PC-9 (cell line): ENCODE measurements at regions not wholly inside any gene's neighbourhood (a gene's known extent, or its start where the extent isn't known, plus 50 kb on each side); places are given as distances from the start of the nearest gene placed in this dataset.

Experiments
- BruUV-seq: library from RNA; stranded (reverse); fragments of 400-500 nt; replicated peaks from 2 replicates; lab custom pipeline; 2021; lab: Mats Ljungman, UMichigan
- CTCF ChIA-PET: fragments of 300-600 bp; sonication (Branson Sonifier 250); formaldehyde crosslinking; loops from one replicate; lab custom pipeline; 2022; ENCODE audit warnings: antibody characterized with exemption; lab: Charles Lee
- POLR2A ChIA-PET: fragments of 300-600 bp; sonication (Branson Sonifier 250); formaldehyde crosslinking; loops from one replicate; lab custom pipeline; 2022; ENCODE audit warnings: antibody characterized with exemption; ENCODE audit not compliant: unreplicated experiment; lab: Charles Lee
- DNase-seq, 2 experiments: peaks; one replicate each; pipeline versions ENCODE4 v3.0.0 to v3.0.0-alpha.2; 2015 to 2022; ENCODE audit warnings: mixed read lengths in 1 of 2
- H2AFZ ChIP-seq: fragments of 200-600 bp; sonication (generic); 2 replicates; pipeline ENCODE4 v1.8.1; 2017; ENCODE audit warnings: antibody characterized with exemption
- H3F3A ChIP-seq: fragments of 200-600 bp; sonication (generic); 2 replicates; pipeline ENCODE4 v1.8.1; 2017; ENCODE audit warnings: antibody characterized with exemption, mild to moderate bottlenecking, low read depth; ENCODE audit not compliant: insufficient read depth
- H3K27ac ChIP-seq: fragments of 200-600 bp; sonication (generic); 2 replicates; pipeline ENCODE4 v1.6.1; 2016; ENCODE audit warnings: mixed run types
- H3K27me3 ChIP-seq: fragments of 200-600 bp; sonication (generic); 2 replicates; pipeline ENCODE4 v1.6.1; 2016; ENCODE audit warnings: low read depth, mixed run types; ENCODE audit not compliant: insufficient read depth
- H3K36me3 ChIP-seq: fragments of 200-600 bp; sonication (generic); 2 replicates; pipeline ENCODE4 v1.6.1; 2016; ENCODE audit warnings: low read depth, mixed run types
- H3K4me1 ChIP-seq: fragments of 200-600 bp; sonication (generic); replicated peaks from 2 replicates; pipeline ENCODE4 v1.6.1; 2016; ENCODE audit warnings: mixed run types; ENCODE audit not compliant: insufficient read depth
- H3K4me2 ChIP-seq: fragments of 200-600 bp; sonication (generic); 2 replicates; pipeline ENCODE4 v1.6.1; 2017; ENCODE audit warnings: mixed run types
- H3K4me3 ChIP-seq: fragments of 200-600 bp; sonication (generic); 2 replicates; pipeline ENCODE4 v1.6.1; 2016; ENCODE audit warnings: mixed run types
- H3K79me2 ChIP-seq: fragments of 200-600 bp; sonication (generic); 2 replicates; pipeline ENCODE4 v1.6.1; 2017; ENCODE audit warnings: low read depth, mixed run types
- H3K9me2 ChIP-seq: fragments of 200-600 bp; sonication (generic); 2 replicates; pipeline ENCODE4 v1.8.1; 2017; ENCODE audit warnings: mild to moderate bottlenecking; ENCODE audit not compliant: insufficient read depth
- H3K9me3 ChIP-seq: fragments of 200-600 bp; sonication (generic); 2 replicates; pipeline ENCODE4 v1.8.1; 2016; ENCODE audit warnings: low read depth; ENCODE audit not compliant: insufficient read depth
- H4K20me1 ChIP-seq: fragments of 200-600 bp; sonication (generic); 2 replicates; pipeline ENCODE4 v1.8.1; 2017; ENCODE audit not compliant: insufficient read depth
- EZH2 ChIP-seq: fragments of 200-600 bp; sonication (generic); IDR thresholded peaks from 2 replicates; pipeline ENCODE4 v1.8.0; 2017; ENCODE audit warnings: antibody characterized with exemption, low read depth
- intact Hi-C: fragments of 100-400 bp; cut with micrococcal nuclease; formaldehyde crosslinking; loops from one replicate; pipeline ENCODE4 v1.10.0; 2022; ENCODE audit not compliant: unreplicated experiment
- TF ChIP-seq, protein P1 (sequence below): fragments of 200-600 bp; sonication (generic); conservative IDR thresholded peaks from 2 replicates; pipeline ENCODE4 v1.6.1; 2017; ENCODE audit warnings: mixed run types, antibody characterized with exemption, mild to moderate bottlenecking, moderate library complexity

GRCh38 chr1:50326026-50326425, 97.2 kb downstream of the DMRTA2 start:
- no peaks in the 10 kb centered on the region for H3F3A ChIP-seq
- H4K20me1 ChIP-seq, result no peaks in the 10 kb centered on the region
- peaks cover 19% of the 10 kb centered on the region for H3K27me3 ChIP-seq
- no peak overlapping the region for H3K4me3 ChIP-seq
- H3K36me3 ChIP-seq, result no peaks in the 10 kb centered on the region
- H3K27ac ChIP-seq, result no peak overlapping the region
- H3K4me1 ChIP-seq, result no peaks in the 10 kb centered on the region
- no TSS peak for BruUV-seq
- intact Hi-C loops, result no loop called here
- no peak for DNase-seq
- CTCF ChIA-PET, result no interaction called here
- no peak for TF ChIP-seq EZH2
- TF ChIP-seq, protein P1, sequence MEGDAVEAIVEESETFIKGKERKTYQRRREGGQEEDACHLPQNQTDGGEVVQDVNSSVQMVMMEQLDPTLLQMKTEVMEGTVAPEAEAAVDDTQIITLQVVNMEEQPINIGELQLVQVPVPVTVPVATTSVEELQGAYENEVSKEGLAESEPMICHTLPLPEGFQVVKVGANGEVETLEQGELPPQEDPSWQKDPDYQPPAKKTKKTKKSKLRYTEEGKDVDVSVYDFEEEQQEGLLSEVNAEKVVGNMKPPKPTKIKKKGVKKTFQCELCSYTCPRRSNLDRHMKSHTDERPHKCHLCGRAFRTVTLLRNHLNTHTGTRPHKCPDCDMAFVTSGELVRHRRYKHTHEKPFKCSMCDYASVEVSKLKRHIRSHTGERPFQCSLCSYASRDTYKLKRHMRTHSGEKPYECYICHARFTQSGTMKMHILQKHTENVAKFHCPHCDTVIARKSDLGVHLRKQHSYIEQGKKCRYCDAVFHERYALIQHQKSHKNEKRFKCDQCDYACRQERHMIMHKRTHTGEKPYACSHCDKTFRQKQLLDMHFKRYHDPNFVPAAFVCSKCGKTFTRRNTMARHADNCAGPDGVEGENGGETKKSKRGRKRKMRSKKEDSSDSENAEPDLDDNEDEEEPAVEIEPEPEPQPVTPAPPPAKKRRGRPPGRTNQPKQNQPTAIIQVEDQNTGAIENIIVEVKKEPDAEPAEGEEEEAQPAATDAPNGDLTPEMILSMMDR, result no peak
- no peaks in the 10 kb centered on the region for H3K9me2 ChIP-seq
- no peak overlapping the region for H3K4me2 ChIP-seq
- H3K79me2 ChIP-seq, result no peaks in the 10 kb centered on the region
- H2AFZ ChIP-seq, result no peak overlapping the region
- no peaks in the 10 kb centered on the region for H3K9me3 ChIP-seq
- POLR2A ChIA-PET, result no interaction called here

DNA sequence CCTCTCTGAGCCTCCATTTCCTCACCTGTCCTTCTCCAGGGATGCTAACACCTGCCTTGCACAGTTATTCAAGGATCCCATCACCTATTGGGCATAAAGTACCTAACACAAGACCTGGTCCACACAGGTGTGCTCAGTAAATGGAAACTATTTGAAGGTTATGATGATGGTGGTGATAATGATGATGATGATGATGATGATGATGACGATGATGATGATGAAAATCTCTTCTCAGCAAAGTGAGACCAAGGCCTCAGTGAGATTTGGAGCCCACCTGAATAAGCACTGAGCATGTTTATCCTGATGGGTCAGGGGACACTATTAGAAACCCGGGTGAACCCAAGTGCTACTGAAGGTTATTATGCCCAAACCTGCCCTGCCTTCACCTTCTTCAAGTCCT, 100.7 kb downstream of the DMRTA2 start:
- H2AFZ ChIP-seq, result no peak overlapping the region
- TF ChIP-seq, protein P1, result no peak
- no peak for TF ChIP-seq EZH2
- no peaks in the 10 kb centered on the region for H3K9me2 ChIP-seq
- no peaks in the 10 kb centered on the region for H4K20me1 ChIP-seq
- DNase-seq, result no peak
- peaks cover 15% of the 10 kb centered on the region for H3K27me3 ChIP-seq
- no peaks in the 10 kb centered on the region for H3F3A ChIP-seq
- no peaks in the 10 kb centered on the region for H3K9me3 ChIP-seq
- no peaks in the 10 kb centered on the region for H3K4me1 ChIP-seq
- H3K4me3 ChIP-seq, result no peak overlapping the region
- H3K79me2 ChIP-seq, result no peaks in the 10 kb centered on the region
- intact Hi-C loops, result no loop called here
- no peak overlapping the region for H3K4me2 ChIP-seq
- no peak overlapping the region for H3K27ac ChIP-seq
- BruUV-seq, result no TSS peak
- ChIA-PET CTCF (no interaction called here), POLR2A (no interaction called here)
- H3K36me3 ChIP-seq, result no peaks in the 10 kb centered on the region

DNA sequence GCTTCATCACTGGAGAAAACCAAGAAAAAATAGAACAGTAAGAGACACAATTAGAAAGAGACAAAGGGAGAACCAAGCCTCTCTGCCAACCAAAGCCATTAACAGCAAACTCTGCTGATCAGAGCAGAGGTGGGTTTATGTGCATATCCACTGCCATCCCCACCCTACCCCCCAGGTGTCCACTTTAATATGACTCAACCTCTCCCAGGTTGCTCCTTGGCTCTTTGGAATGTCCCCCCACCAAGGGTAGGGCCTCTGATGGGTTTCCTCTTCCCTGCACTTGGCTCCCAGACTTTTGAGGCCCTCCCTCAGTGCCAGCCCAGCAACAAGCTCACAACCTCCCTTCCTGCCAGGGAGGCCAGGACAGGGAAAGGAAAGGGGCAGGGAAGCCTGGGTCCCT, 104.8 kb downstream of the DMRTA2 start:
- intact Hi-C loops, result no loop called here
- H3K4me2 ChIP-seq, result no peak overlapping the region
- no peaks in the 10 kb centered on the region for H3F3A ChIP-seq
- no peaks in the 10 kb centered on the region for H3K9me2 ChIP-seq
- H3K27ac ChIP-seq, result no peak overlapping the region
- no peak overlapping the region for H2AFZ ChIP-seq
- BruUV-seq, result no TSS peak
- POLR2A ChIA-PET, result no interaction called here
- H3K79me2 ChIP-seq, result no peaks in the 10 kb centered on the region
- CTCF ChIA-PET, result no interaction called here
- no peaks in the 10 kb centered on the region for H3K4me1 ChIP-seq
- peaks cover 6% of the 10 kb centered on the region; the same call in 1 of the 2 replicates for H3K27me3 ChIP-seq
- H4K20me1 ChIP-seq, result no peaks in the 10 kb centered on the region
- DNase-seq, result no peak
- TF ChIP-seq, protein P1, result no peak
- TF ChIP-seq EZH2, result no peak
- no peak overlapping the region for H3K4me3 ChIP-seq
- H3K36me3 ChIP-seq, result no peaks in the 10 kb centered on the region
- H3K9me3 ChIP-seq, result no peaks in the 10 kb centered on the region
